ENCODE measurements at regions not wholly inside any gene's neighbourhood (a gene's known extent, or its start where the extent isn't known, plus 50 kb on each side); places are given as distances from the start of the nearest gene placed in this dataset.

DNA sequence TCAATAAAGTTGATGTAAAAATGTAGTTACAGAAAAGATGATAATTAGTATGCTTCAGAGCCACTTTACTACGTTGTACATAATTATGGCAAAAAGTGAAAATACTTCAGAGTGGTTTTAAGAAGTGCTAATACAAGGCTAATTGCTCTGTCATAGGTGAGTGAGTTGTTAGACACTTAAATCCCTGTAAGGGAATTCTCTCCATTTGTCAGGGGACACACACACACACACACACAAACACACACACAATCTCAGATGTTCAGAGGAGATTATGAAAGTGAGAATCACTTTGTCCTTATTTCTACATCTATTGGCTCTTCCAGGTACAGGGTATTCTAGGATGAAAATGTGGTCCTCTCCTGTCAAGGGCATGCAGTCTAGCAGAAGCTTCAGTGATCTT, 208.3 kb upstream of the PELI2 start:
- no peaks in the 10 kb centered on the region for H3K4me1 ChIP-seq (ENCODE audit: insufficient read depth, low read length)
- H3K27me3 ChIP-seq (ENCODE audit: control insufficient read depth in 1 of 2, insufficient read depth in 2 of 2, low read length in 2 of 2) = peaks cover 0 to 8% of the 10 kb centered on the region in 2 experiments
- no peak overlapping the region for H3K27ac Mint-ChIP-seq
- no peak overlapping the region for H3K4me3 ChIP-seq (ENCODE audit: low read length)
- no peak for TF ChIP-seq CTCF (IDR thresholded peaks at IDR 0.05)
- peaks cover 18% of the 10 kb centered on the region for H3K27me3 Mint-ChIP-seq
- H3K9me3 ChIP-seq (ENCODE audit: control insufficient read depth in 1 of 2, insufficient read depth in 1 of 2, low read length in 2 of 2) = no peaks in the 10 kb centered on the region
- no peaks in the 10 kb centered on the region for H3K9me3 Mint-ChIP-seq
- ChIA-PET POLR2A (no interaction called here), CTCF (no interaction called here)
- no peaks in the 10 kb centered on the region for H3K4me1 Mint-ChIP-seq (ENCODE audit: low read depth)
- no peak overlapping the region for H3K4me3 Mint-ChIP-seq
- H3K36me3 Mint-ChIP-seq (ENCODE audit: low read depth) = no peaks in the 10 kb centered on the region
- H3K36me3 ChIP-seq (ENCODE audit: insufficient read depth, low read length) = no peaks in the 10 kb centered on the region
- ATAC-seq (ENCODE audit: poor library complexity) (no peak), DNase-seq (no peak)
- intact Hi-C loops (cut with DNase I, micrococcal nuclease) = no loop called here
- H3K27ac ChIP-seq (ENCODE audit: low read depth in 1 of 2, low read length in 2 of 2) = no peak overlapping the region

DNA sequence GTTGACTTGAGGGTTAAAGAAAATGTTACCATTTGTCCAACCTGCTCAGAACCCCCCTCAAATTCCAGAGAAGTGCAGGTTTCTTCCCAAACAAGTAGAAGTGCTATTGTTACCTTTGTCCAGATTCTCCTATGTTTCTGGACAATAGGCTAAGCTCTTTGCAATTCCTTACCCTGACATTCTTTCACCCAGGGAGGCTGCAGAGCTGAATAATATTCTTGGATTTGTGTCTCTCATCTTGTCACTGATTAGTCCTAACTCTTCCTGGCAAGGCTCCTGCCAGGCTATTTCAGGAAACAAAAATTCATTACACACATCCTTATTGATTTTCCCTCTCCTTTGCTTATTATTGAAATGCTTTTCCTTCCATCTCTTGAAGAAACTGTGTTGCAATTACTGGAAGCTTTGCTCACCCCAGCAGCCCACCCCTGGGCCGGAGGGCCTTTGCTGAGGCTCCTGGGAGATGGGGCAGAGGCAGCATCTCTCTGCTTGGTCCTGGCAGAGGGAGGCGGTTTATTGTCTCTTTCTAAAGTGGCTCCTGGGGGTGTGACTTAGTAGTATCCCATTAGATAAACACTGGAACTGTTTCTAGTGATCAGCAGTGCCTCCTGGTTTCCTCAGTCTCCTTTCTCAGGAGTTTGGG, 207.5 kb upstream of the PELI2 start:
- Histone ChIP-seq H3K4me3 (ENCODE audit: low read length) (no peak overlapping the region), H3K9me3 (ENCODE audit: control insufficient read depth in 1 of 2, insufficient read depth in 1 of 2, low read length in 2 of 2) (no peaks in the 10 kb centered on the region), H3K36me3 (ENCODE audit: insufficient read depth, low read length) (no peaks in the 10 kb centered on the region), H3K27me3 (ENCODE audit: control insufficient read depth in 1 of 2, insufficient read depth in 2 of 2, low read length in 2 of 2) (peaks cover 0 to 8% of the 10 kb centered on the region in 2 experiments), H3K4me1 (ENCODE audit: insufficient read depth, low read length) (no peaks in the 10 kb centered on the region), H3K27ac (ENCODE audit: low read depth in 1 of 2, low read length in 2 of 2) (no peak overlapping the region)
- H3K9me3 Mint-ChIP-seq = no peaks in the 10 kb centered on the region
- ATAC-seq (ENCODE audit: poor library complexity) (no peak), DNase-seq (no peak)
- no peak overlapping the region for H3K27ac Mint-ChIP-seq
- no peaks in the 10 kb centered on the region for H3K4me1 Mint-ChIP-seq (ENCODE audit: low read depth)
- H3K4me3 Mint-ChIP-seq = no peak overlapping the region
- no peaks in the 10 kb centered on the region for H3K36me3 Mint-ChIP-seq (ENCODE audit: low read depth)
- ChIA-PET CTCF (no interaction called here), POLR2A (no interaction called here)
- TF ChIP-seq CTCF (IDR thresholded peaks at IDR 0.05) = no peak
- intact Hi-C loops (cut with DNase I, micrococcal nuclease) = no loop called here
- peaks cover 20% of the 10 kb centered on the region for H3K27me3 Mint-ChIP-seq

- no peaks in the 10 kb centered on the region for H3K4me1 Mint-ChIP-seq (ENCODE audit: low read depth)
- ChIA-PET CTCF (no interaction called here), POLR2A (no interaction called here)
- H3K36me3 ChIP-seq (ENCODE audit: insufficient read depth, low read length) = no peaks in the 10 kb centered on the region
- H3K9me3 ChIP-seq (ENCODE audit: control insufficient read depth in 1 of 2, insufficient read depth in 1 of 2, low read length in 2 of 2) = no peaks in the 10 kb centered on the region
- ATAC-seq (ENCODE audit: poor library complexity) (no peak), DNase-seq (no peak)
- intact Hi-C loops (cut with DNase I, micrococcal nuclease) = no loop called here
- H3K27me3 Mint-ChIP-seq = peaks cover 29% of the 10 kb centered on the region
- H3K4me3 ChIP-seq (ENCODE audit: low read length) = no peak overlapping the region
- no peaks in the 10 kb centered on the region for H3K9me3 Mint-ChIP-seq
- H3K27ac ChIP-seq (ENCODE audit: low read depth in 1 of 2, low read length in 2 of 2) = no peak overlapping the region
- peaks cover 0 to 8% of the 10 kb centered on the region in 2 experiments for H3K27me3 ChIP-seq (ENCODE audit: control insufficient read depth in 1 of 2, insufficient read depth in 2 of 2, low read length in 2 of 2)
- H3K27ac Mint-ChIP-seq = no peak overlapping the region
- no peaks in the 10 kb centered on the region for H3K4me1 ChIP-seq (ENCODE audit: insufficient read depth, low read length)
- H3K36me3 Mint-ChIP-seq (ENCODE audit: low read depth) = no peaks in the 10 kb centered on the region
- H3K4me3 Mint-ChIP-seq = no peak overlapping the region
- no peak for TF ChIP-seq CTCF (IDR thresholded peaks at IDR 0.05)
Measured at GRCh38 chr14:55911776-55912175, 206.4 kb upstream of the PELI2 start.
